Cardiac septum (tissue), 1 donor: ENCODE measurements at regions not wholly inside any gene's neighbourhood (a gene's known extent, or its start where the extent isn't known, plus 50 kb on each side); places are given as distances from the start of the nearest gene placed in this dataset.
"Not testable (repeated sequence)": the region's sequence is repeated elsewhere in the genome, so short reads cannot be mapped to it uniquely, and the experiment has no call there.

ENCODE experiments used
- DNase-seq: peaks from one replicate; pipeline ENCODE4 v3.0.0-alpha.2; 2020; ENCODE audit warnings: low spot score
- intact Hi-C: fragments of 100-400 bp; cut with DNase I; formaldehyde crosslinking; loops from one replicate; pipeline ENCODE4 v1.14.0; 2022
- donor health status: DM: no; HTN: no; CAD: no.

DNA sequence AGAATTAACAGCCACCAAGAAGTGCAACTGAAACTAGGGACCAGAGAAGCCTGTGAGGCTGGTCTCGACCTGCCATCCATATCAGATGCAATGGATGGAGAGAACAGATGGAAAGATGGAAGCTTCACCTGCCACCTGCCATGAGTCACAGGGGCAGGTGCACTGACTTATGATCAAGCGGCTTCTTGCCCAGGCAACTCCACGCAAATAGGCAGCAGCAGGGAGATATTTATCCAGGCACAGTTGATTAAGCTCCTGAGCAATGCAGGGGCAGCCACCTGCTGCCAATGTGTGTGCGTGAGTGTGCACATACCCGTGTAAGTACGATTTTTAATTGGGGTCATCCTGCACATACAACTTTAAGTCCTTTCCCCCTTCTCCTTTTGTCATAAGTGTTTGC lies 174.2 kb downstream of the PTPRU start:
- intact Hi-C loops: no loop called here
- no peak for DNase-seq

GRCh38 chr1:29409616-29410015 lies 173.3 kb downstream of the PTPRU start:
- intact Hi-C loops: no loop called here
- no peak for DNase-seq

DNA sequence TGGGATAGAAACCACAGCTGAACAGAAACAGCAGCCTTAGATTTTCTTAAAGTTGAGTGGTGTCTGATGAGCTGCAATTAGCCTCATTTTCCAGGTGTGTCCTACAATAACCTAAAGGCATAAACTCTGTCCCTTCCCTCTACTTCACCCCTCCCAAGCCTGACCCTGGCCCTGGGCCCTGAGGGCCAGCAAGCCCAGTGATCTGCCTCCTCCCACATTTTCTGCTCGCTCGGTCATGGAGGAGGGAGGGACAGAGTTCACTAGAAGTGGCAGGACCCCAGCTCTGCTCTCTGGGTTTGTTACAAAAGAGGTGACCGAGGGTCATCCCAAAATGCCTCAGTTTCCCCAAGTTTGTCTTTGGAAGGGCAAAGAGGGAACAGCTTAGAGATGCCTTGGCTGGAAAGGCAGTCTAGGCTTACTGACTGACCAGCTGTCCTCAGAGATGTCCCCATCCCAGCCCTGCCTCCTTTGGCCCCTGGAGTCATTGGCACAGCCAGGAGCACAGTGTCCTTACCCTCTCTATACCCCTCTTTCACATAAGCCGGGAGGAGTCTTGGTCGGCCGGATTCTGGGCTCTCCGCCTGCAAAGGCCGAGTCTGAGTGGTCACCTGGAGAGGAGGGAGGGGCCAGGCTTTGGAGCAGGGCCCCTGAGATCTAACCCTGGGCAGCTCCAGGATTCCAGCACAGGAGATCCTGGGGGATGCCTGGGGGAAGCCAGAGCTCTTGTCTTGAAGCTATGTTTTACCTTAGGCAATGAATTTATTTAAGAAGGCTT lies 172.7 kb downstream of the PTPRU start:
- no peak for DNase-seq
- intact Hi-C loops: no loop called here

DNA sequence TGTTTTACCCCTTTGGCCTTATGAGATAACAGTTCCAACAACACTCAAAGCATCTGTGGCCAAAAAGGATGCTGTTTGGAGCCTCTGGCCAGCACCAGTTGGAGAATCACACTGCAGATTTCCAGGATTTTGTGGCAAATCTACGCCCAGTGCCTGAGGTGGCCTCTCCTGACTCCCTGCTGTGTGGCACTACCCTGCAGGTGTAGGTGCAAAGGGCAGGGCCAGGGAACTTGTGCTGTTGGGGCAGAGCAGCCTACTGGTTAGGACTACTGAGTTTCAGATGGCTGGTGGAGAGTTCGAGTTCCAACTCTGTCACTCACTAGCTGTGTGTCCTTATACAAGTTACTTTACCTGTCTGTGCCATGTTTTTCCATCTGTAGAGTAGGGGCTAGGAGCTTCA lies 170.5 kb downstream of the PTPRU start:
- intact Hi-C loops: no loop called here
- DNase-seq: no peak

GRCh38 chr1:29400203-29400602 lies 163.9 kb downstream of the PTPRU start:
- DNase-seq, intact Hi-C loops: not testable (repeated sequence)

DNA sequence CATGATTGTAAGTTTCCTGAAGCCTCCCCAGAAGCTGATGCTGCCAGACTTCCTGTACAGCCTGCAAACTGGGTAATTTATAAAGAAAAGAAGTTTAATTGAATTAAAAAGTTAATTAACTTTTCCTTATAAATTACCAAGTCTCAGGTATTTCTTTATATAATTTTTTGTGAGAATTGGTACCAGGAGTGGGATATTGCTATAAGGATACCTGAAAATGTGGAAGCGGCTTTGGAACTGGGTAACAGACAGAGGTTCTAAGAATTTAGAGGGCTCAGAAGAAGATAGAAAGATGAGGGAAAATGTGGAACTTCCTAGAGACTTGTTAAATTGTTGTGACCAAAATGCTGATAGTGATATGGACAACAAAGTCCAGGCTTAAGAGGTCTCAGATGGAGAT lies 163.1 kb downstream of the PTPRU start:
- no peak for DNase-seq
- intact Hi-C loops: no loop called here

DNA sequence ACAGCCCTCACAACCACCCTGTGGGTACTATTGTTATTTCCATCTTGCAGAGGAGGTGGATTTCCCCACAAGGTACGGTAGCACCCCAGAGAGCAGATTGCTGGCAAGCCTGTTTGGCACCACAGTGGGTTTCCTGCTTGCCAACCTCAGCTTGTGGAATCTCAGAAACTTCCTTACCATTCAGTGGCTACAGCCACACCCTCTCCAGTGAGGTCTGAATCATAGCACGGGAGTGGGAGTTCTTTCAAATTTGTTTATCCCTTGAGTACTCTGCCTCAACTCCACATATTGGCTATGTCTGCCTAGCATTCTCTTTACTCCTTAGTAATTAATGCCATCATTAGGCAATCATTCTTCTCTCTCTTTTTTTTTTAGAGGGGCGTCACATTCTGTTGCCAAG lies 162.1 kb downstream of the PTPRU start:
- intact Hi-C loops: no loop called here
- DNase-seq: no peak

GRCh38 chr1:29397981-29398380 lies 161.7 kb downstream of the PTPRU start:
- DNase-seq: no peak
- intact Hi-C loops: no loop called here

- intact Hi-C loops: no loop called here
- no peak for DNase-seq
These were observed 160.9 kb downstream of the PTPRU start for GRCh38 chr1:29397256-29397590.

DNA sequence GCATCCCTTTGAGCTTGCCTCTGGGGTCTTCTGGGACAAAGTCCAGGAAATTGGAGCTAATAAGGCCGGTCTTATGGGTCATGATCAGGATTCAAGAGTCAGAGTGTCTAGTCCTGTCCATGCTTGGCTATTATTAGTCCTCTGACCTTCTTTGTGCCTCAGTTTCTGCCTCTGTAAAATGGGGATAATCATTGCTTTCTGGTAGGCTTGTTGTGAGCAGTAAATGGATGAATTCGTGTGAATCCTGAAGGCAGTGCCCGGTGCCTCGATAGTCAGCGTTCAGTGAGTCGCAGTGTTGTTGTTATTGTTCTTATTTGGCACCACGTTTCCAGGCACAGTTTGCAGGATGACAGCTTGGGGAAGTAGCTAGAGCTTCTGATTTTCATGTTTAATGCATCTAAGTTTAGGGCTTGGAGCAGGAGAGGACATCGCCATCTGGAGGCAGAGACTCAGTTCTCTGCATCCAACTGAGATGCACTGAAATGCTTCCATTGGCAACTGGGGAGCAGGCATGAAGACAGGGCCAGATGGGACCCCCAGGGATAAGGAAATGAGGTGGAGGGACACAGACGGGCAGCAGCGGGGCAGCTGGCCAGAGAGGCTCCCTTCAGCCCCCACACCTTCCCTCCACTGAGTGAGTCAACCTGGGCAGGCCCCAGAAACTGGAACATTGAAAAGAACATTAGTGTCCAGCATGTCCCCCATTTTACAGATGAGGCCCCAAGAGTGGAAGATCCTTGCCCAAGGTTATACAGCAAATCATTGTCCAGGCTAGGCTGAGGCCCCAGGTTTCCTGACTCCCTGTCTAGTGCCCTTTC lies 160.3 kb downstream of the PTPRU start:
- intact Hi-C loops: no loop called here
- DNase-seq: no peak

- intact Hi-C loops: no loop called here
- no peak for DNase-seq
These were observed 159.6 kb downstream of the PTPRU start for GRCh38 chr1:29395736-29396437.

GRCh38 chr1:29394521-29395225 lies 158.4 kb downstream of the PTPRU start:
- no peak for DNase-seq
- intact Hi-C loops: no loop called here

- intact Hi-C loops: no loop called here
These were observed 157.1 kb downstream of the PTPRU start for GRCh38 chr1:29393451-29393826.

DNA sequence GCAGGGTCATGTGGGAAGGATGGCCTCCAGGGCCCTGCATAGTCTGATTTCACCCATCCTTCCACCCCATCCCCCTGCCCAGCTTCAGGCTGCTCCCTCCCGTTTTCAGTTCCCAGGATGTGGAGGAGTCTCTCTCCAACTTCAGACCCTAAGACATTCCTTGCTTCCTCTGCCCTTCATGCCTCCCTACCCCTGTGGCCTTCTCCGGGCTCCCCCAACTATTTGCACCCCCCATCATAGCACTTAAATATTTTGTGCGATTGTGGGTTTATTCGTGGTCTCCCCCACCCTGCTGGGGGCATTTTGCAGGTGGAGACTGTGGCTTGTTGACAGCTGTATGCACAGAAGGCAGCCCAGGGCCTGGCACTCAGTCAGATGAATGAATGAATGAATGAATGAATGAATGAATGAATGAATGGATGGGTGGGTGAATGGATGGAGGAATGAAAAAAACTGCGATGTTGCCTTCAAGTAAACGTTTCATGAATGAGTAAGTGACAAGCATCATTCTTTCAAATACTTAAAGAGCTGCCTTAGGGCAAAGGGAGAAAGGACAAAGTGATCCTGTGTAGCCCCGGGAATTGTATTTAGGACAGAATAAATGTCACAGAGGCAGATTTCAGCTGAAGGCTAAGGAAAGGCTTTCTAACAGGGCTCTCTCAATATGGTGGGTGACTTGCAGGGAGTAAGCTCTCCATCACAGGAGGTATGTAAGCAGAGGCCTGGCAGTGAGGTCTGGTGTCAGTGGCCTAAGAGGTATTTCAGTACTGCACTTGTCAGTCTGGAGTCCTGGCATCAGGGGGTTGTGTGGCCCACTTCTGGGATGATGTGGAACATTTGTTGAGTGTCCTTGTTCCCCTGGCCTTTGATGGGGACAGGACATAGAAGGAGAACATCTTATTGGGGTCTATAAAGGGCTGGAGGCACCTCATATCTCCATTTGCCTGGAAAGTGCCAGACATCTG lies 156.4 kb downstream of the PTPRU start:
- DNase-seq: no peak
- intact Hi-C loops: no loop called here

More at GRCh38 chr1:29393451-29393826, 157.1 kb downstream of the PTPRU start:
- no peak for DNase-seq

- DNase-seq: no peak
- intact Hi-C loops: no loop called here
These were observed 155.7 kb downstream of the PTPRU start for GRCh38 chr1:29392036-29392435.

DNA sequence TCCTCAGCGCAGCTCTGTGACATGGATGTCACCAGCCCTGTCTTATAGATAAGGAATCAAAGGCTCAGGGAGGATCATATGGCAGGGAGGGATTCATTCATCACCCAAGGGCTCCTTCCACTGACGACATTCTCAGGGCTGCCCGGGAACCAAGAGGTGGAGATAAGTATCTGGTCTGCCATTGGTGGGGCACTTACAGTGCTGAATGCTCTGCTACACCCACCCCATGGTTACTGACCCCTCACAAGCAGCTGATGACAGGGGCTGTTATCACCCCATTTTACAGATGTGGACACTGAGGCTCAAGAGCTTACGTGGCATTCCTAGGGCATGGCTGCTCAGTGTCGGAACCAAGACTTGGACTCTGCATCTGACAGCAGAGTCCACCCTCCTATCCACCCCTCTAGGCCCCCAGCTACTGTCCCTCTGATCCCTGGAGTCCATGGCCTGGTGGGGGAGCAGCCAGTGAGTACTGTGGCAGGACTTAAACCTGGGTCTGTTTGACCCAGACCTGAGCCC lies 155.1 kb downstream of the PTPRU start:
- DNase-seq: no peak
- intact Hi-C loops: no loop called here

GRCh38 chr1:29390491-29391361 lies 154.4 kb downstream of the PTPRU start:
- DNase-seq: no peak
- intact Hi-C loops: no loop called here

GRCh38 chr1:29390075-29390474 lies 153.8 kb downstream of the PTPRU start:
- intact Hi-C loops: no loop called here
- DNase-seq: no peak
